Osteocyte (in vitro differentiated cells): ENCODE measurements at regions not wholly inside any gene's neighbourhood (a gene's known extent, or its start where the extent isn't known, plus 50 kb on each side); places are given as distances from the start of the nearest gene placed in this dataset.

Experiments used
- DNase-seq: peaks from one replicate; pipeline ENCODE4 v3.0.0; 2021; ENCODE audit warnings: mixed read lengths; ENCODE audit not compliant: unreplicated experiment; ENCODE audit errors: extremely low spot score
- H3K27ac Mint-ChIP-seq: one replicate; pipeline ENCODE4 v1.8.0; 2021; ENCODE audit warnings: mild to moderate bottlenecking, mixed read lengths; ENCODE audit not compliant: unreplicated experiment
- H3K27me3 Mint-ChIP-seq: one replicate; pipeline ENCODE4 v1.8.0; 2021; ENCODE audit warnings: mixed read lengths; ENCODE audit not compliant: unreplicated experiment
- H3K36me3 Mint-ChIP-seq: one replicate; pipeline ENCODE4 v1.8.0; 2021; ENCODE audit warnings: mixed read lengths; ENCODE audit not compliant: unreplicated experiment
- H3K4me1 Mint-ChIP-seq: one replicate; pipeline ENCODE4 v1.8.0; 2021; ENCODE audit warnings: mixed read lengths; ENCODE audit not compliant: unreplicated experiment
- H3K4me3 Mint-ChIP-seq: one replicate; pipeline ENCODE4 v1.8.0; 2021; ENCODE audit warnings: mild to moderate bottlenecking, moderate library complexity, mixed read lengths; ENCODE audit not compliant: unreplicated experiment
- H3K9me3 Mint-ChIP-seq: one replicate; pipeline ENCODE4 v1.8.0; 2021; ENCODE audit warnings: mixed read lengths; ENCODE audit not compliant: unreplicated experiment
- TF ChIP-seq, protein P1 (sequence below): fragments of 200-600 bp; sonication (generic); IDR thresholded peaks from 2 replicates; pipeline ENCODE4 v1.5.0; 2021; ENCODE audit warnings: antibody characterized with exemption, mild to moderate bottlenecking, moderate library complexity

DNA sequence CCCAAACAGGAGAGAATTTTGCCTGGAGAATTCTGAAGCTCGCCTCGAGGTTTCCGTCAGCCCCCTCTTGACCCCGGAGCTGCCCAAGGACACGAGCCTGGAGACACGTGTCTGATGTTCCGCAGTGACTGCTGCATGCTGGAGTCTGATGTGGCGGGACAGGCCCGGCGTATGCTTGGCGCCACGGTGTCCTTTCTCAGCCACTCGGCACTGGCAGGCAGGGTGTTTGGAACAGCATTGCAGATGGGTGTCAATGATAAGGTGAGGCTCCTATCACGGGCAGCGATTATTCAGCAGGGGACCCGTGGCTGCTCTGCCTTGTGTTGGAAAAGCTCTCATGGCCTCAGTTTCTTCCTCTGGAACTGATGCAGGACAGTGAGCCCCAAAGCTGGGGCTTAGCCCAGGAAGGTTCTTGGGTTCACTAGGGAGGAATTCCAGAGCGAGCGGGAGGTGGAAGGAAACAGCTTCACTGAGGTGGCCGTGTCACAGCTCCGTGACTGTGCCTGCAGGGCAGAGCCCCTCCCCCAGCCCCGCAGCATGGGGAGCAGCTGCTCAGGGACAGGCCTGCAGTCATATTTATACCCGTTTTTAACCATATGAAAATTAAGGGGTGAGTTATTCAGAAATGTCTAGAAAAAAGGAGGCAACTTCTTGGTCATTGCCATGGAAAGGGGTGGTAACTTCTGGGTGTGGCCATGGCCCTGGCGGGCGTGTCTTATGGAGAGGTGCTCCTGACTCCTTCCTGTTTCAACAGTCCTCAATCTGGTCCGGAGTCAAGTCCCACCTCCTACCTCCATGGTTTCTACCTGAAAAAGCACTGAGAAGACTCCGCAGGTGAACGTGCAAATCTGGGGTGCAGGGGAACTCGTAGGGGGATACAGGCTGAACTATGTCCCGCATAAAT, 123.4 kb downstream of the SIK1 start:
- DNase-seq = no peak
- Mint-ChIP-seq H3K36me3 (no peaks in the 10 kb centered on the region), H3K4me1 (peaks cover 37% of the 10 kb centered on the region), H3K9me3 (no peaks in the 10 kb centered on the region), H3K27me3 (no peaks in the 10 kb centered on the region), H3K27ac (no peak overlapping the region), H3K4me3 (no peak overlapping the region)
- TF ChIP-seq, protein P1, sequence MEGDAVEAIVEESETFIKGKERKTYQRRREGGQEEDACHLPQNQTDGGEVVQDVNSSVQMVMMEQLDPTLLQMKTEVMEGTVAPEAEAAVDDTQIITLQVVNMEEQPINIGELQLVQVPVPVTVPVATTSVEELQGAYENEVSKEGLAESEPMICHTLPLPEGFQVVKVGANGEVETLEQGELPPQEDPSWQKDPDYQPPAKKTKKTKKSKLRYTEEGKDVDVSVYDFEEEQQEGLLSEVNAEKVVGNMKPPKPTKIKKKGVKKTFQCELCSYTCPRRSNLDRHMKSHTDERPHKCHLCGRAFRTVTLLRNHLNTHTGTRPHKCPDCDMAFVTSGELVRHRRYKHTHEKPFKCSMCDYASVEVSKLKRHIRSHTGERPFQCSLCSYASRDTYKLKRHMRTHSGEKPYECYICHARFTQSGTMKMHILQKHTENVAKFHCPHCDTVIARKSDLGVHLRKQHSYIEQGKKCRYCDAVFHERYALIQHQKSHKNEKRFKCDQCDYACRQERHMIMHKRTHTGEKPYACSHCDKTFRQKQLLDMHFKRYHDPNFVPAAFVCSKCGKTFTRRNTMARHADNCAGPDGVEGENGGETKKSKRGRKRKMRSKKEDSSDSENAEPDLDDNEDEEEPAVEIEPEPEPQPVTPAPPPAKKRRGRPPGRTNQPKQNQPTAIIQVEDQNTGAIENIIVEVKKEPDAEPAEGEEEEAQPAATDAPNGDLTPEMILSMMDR = no peak

DNA sequence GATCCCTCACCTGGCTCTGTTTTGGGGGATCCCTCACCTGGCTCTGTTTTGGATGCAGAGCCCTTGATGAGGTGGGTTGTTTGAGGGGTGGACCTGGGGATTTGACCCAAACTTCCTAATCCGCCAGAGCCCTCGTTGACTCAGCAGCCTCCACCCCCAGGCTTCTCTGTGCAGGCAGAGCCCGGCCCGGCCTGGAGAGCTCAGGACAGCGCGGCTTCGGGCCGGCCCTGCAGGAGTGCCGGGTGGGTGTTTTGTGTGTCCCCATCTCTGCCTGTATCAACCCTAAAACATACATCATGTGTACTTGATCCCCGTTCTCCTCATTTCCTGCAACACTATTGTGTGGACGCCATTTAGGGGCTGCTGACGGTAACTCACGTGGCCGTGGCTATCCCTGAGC, 124.2 kb downstream of the SIK1 start:
- Mint-ChIP-seq H3K4me1 (peaks cover 30% of the 10 kb centered on the region), H3K27me3 (no peaks in the 10 kb centered on the region), H3K9me3 (no peaks in the 10 kb centered on the region), H3K4me3 (no peak overlapping the region), H3K36me3 (no peaks in the 10 kb centered on the region), H3K27ac (no peak overlapping the region)
- no peak for DNase-seq
- TF ChIP-seq, protein P1 = no peak

DNA sequence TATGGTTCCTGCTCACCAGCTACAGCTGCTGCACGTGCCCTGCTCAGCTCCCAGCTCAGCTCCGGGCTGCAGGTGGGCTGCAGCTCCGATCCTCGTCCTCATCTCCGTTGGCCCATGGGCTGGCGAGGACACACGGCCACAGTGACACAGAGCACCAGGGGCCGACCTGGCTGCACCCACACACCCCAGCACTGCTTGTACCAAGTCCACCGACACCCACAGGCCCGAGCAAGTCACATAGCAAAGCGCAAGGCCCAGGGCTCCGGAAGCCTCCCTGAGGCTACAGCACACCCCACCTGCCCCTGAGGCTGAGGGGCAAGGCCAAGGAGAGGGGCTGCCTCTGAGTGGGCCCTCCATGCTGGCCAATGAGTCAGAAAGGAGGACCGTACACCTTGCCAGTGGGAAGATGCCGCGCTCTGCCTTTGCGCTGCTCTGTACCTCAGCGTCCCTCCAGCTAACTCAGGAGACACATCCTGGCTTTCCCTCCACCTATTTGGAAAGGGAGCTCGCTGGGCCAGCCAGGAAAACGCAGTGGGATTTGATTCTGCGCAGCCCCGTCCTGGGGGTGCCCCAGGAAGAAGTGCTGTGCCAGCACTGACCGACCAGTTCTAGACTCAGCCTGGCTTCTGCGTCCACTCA, 124.8 kb downstream of the SIK1 start:
- no peak overlapping the region for H3K4me3 Mint-ChIP-seq
- peaks cover 24% of the 10 kb centered on the region for H3K4me1 Mint-ChIP-seq
- no peak for DNase-seq
- no peaks in the 10 kb centered on the region for H3K36me3 Mint-ChIP-seq
- H3K9me3 Mint-ChIP-seq = no peaks in the 10 kb centered on the region
- TF ChIP-seq, protein P1 = no peak
- H3K27me3 Mint-ChIP-seq = no peaks in the 10 kb centered on the region
- H3K27ac Mint-ChIP-seq = no peak overlapping the region

DNA sequence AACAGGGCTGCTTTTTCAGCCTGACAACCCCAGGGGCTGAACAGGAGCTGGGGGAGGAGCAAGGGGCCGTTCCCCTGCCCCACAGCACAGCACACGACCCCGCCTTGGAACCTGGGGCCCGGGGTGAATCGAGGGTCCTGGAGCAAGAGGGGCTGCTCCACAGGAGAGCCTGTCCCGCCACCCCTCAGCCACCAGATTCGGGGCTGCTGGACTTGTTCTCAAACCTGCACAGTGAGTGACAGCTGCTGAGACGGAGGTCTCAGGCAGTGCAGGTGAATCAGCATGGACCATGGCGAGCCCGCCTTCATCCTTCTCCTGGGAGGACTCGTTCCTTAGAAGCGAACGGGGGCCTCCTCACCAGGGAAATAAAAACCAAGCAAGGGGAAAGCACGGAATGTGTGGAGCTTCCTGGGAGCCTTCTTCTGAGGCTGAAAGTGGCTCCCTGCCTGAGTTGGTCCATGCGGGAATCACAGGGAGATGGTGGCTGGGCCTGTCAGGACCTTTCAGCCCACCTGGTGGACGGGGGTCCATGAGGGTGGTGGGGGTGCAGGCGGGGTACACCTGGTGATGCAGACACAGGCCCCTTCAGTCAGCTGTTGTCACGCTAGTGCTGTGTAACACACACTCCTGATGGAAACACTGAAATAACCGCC, 125.4 kb downstream of the SIK1 start:
- Mint-ChIP-seq H3K27me3 (peaks cover 3% of the 10 kb centered on the region), H3K4me1 (peaks cover 19% of the 10 kb centered on the region), H3K4me3 (no peak overlapping the region), H3K9me3 (no peaks in the 10 kb centered on the region), H3K36me3 (no peaks in the 10 kb centered on the region), H3K27ac (no peak overlapping the region)
- TF ChIP-seq, protein P1 = no peak
- no peak for DNase-seq
